ENCODE measurements at regions not wholly inside any gene's neighbourhood (a gene's known extent, or its start where the extent isn't known, plus 50 kb on each side); places are given as distances from the start of the nearest gene placed in this dataset.

GRCh38 chr7:98703916-98704315, 86.8 kb downstream of the NPTX2 start:
- DNase-seq (ENCODE audit: low spot score), result no peak
- Histone ChIP-seq H3K27ac (no peak overlapping the region), H3K4me3 (no peak overlapping the region)
- TF ChIP-seq CTCF (IDR thresholded peaks at IDR 0.05), result no peak

DNA sequence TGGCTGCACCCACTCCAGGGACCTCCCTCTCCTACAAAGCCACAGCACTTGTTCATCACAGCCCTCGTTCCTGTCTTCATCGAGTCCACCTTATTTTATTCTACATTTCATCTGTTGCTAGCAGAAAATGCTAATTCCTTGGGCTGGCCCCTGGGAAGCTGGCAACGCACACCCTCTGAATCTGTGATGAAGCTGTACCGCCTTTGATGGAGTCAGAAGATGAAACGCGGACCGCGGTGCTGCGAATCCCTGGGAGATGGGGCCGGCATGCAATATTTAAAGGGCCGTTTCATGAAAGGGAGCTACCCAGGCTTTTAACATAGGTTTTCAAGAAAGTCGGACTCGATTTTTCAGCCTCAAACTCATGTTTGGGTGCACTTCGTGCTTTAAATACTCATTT, 88.5 kb downstream of the NPTX2 start:
- TF ChIP-seq CTCF (IDR thresholded peaks at IDR 0.05), result no peak
- Histone ChIP-seq H3K27ac (no peak overlapping the region), H3K4me3 (no peak overlapping the region)
- no peak for DNase-seq (ENCODE audit: low spot score)

DNA sequence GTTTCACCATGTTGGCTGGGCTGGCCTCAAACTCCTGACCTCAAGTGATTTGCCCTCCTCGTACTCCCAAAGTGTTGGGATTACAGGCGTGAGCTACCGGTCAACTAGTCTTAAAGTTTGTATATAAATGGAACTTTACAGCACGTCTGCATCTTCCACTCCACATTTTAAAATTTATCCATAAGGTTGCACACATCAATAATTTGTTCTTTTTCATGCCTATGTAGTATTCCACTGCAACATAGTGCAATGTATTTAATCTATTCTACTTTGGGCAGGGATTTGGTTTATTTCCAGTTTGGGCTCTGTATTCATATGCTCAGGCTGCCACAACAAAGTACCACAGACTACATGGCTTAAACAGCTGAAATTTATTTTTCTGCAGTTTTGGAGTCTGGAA, 90.0 kb downstream of the NPTX2 start:
- TF ChIP-seq CTCF (IDR thresholded peaks at IDR 0.05), result no peak
- no peak overlapping the region for H3K27ac ChIP-seq
- no peak overlapping the region for H3K4me3 ChIP-seq
- DNase-seq (ENCODE audit: low spot score), result no peak

DNA sequence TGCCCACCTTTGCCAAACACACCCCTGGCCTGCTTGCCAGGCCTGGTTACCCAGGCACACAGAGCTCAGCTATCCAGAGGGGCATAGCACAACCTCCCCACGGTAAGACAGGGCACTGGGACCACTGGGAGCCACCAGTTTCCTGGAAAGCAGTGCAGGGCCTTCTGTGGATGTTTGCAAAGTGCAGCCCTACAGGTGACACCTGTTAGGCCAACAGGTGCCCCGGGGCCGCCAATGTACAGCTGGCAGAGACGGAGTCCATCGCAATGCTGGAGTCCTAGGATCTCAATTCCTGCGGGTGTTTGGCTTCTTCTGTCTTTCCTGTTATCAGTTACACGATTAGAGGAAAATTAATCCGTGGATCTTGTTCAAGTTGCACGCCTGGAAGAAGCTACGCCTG, 94.9 kb downstream of the NPTX2 start:
- no peak overlapping the region for H3K4me3 ChIP-seq
- no peak for DNase-seq (ENCODE audit: low spot score)
- no peak for TF ChIP-seq CTCF (IDR thresholded peaks at IDR 0.05)
- no peak overlapping the region for H3K27ac ChIP-seq

GRCh38 chr7:98713165-98713810, 96.2 kb downstream of the NPTX2 start:
- H3K27ac ChIP-seq, result no peak overlapping the region
- no peak for DNase-seq (ENCODE audit: low spot score)
- TF ChIP-seq CTCF (IDR thresholded peaks at IDR 0.05), result no peak
- no peak overlapping the region for H3K4me3 ChIP-seq

GRCh38 chr7:98719396-98719795, 102.3 kb downstream of the NPTX2 start:
- DNase-seq (ENCODE audit: low spot score), result no peak
- no peak for TF ChIP-seq CTCF (IDR thresholded peaks at IDR 0.05)
- Histone ChIP-seq H3K4me3 (no peak overlapping the region), H3K27ac (no peak overlapping the region)

- Histone ChIP-seq H3K27ac (no peak overlapping the region), H3K4me3 (no peak overlapping the region)
- no peak for TF ChIP-seq CTCF (IDR thresholded peaks at IDR 0.05)
- DNase-seq (ENCODE audit: low spot score), result no peak
Measured at GRCh38 chr7:98722402-98722801, 105.3 kb downstream of the NPTX2 start.
